CD4-positive, alpha-beta T cell treated with Interleukin-21 for 1 hour (primary cell): ENCODE measurements at regions not wholly inside any gene's neighbourhood (a gene's known extent, or its start where the extent isn't known, plus 50 kb on each side); places are given as distances from the start of the nearest gene placed in this dataset.

Source experiments
- DNase-seq: peaks from one replicate; pipeline ENCODE4 v3.0.0-alpha.2; 2020

DNA sequence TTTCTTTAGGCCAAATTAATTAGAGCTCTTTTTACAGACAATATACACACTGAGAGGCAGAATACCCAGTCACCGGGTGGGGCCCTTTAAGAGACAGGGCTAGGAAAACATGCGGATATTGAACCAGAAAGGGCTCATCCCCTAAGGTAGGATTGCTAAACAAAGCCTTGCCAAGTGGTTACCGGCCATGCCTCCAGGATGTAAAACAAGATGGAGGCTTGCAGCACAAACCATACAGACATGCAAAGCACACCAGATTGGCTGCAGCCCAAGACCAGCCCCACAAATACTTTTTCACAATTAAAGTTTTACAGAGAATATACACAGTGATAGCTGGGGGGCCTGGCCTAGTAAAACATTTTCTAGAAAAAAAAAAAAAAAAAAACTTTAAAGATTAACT, 210.0 kb downstream of the KLHL4 start:
- no peak for DNase-seq

DNA sequence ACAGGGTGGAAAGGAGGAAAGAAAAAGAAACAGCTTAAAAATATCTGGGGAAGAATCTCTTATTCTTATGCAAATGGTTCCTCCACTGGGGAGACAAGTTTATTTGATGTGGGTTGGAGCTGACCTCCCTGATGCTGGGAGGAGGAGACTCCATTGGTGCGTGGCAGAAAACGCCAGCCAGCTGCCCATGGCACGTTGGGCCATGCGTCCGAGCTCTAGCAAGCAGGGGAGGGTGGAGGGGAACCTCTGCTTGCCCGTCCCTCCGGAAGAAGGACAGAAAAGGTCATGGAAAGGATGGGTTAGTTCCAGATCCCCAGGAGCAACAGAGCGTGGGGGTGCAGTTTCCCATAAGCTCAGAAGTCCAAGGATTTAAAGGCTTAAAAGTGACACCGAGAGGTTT, 210.4 kb downstream of the KLHL4 start:
- DNase-seq, result no peak

DNA sequence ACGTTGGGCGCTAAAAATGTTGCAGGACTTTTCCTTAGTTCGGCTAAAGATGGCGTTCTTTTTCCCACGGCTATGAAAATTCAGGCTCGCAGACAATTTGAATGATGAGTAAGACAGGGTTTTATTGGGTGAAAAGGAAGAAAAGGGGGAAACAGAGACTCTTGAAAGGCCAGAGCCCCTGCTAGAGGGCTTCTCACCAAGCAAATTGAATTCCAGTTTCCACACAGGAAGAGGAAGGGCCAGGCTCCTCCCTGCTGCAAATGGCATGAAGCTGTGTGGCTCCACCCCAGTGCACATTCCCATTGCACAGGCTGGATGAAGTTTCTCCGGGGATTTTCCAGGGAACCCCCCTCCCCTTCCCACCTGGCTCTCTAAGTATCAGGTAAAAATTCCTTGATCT, 210.9 kb downstream of the KLHL4 start:
- DNase-seq, result no peak

DNA sequence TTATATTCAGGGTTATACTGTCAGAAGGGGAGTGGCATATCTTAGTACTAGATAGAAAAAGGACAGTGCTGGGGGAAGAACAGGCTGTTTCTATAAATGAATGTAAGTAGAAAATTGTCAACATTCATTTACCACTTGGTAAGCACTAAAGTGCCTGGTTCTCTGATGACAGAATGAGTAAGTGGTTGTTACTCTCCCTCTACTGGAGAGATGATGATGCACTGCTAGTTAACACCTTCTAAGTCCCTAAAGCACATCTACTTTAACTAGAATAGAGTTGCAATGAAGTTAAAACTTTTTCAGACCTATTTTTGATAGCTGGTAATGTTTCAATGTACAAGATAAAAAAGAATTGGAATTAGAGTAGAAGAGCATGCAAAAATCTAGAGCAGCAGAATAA, 214.5 kb downstream of the KLHL4 start:
- no peak for DNase-seq

DNA sequence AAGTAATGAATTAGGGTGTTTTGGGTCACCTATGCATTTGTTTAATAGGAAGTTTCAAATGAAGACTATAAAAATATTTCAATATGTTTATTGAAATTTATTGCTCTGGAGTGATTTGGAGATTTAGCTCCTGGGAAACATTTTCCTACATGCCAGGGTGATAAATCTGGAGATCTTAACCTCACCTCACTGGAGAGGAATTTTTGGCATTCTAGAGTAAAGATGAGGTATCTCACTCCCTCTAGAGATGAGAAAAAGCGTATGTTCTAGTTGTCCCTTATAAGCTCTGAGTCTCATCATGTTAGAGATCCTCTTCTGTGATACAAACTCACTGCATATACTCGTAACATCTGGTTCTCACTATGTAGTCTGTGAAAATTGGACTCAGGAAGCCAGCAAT, 219.0 kb downstream of the KLHL4 start:
- no peak for DNase-seq

DNA sequence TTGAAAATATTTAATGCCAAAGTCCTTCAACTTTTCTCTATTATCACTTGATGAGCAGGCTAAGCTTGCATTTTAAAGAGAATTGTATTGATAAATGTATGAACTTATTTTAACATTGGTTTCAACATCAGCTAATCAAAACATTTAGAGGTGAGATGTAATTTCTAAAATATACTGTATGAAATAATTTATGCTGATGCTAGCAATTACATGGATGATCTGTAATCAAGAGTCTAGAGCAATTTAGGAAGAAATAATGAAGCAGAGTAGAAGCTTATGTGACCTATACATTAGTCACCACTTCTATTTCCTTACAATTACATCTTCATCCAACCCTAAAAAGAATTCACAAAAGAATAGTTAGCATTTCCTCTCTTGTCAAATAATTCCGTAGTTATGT, 226.8 kb downstream of the KLHL4 start:
- no peak for DNase-seq

DNA sequence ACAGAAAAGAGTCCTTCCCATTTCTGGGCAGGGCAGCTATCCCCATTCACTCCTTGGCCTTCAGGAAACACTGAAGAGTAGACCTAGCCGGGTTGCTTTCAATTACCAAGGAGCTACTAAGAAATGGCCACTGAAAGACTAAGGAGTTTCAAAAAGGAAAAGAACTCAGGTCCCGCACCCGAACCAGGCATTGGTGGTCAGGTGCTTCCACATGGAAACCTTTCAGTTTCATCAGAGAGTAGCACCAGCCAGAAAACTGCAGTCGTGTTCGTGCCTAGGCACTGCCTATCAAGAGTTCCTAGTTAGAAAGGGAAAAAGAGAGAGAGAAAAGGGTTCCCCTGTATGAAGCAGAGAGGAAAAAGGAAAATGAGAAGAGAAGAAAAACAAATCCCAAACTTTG, 237.9 kb downstream of the KLHL4 start:
- DNase-seq, result no peak

DNA sequence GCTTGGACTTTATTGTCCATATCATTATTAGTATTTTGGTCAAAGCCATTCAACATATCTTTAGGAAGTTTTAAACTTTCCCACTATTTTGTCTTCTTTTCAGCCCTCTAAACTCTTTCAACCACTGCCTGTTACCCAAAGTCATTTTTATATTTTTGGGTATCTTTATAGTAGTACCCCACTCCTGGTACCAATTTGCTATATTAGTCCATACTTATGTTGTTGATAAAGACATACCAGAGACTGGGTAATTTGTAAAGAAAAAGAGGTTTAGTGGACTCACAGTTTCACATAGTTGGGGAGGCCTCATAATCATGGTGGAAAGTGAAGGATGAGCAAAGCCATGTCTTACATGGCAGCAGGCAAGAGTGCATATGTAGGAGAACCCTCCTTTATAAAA, 271.4 kb downstream of the KLHL4 start:
- no peak for DNase-seq

DNA sequence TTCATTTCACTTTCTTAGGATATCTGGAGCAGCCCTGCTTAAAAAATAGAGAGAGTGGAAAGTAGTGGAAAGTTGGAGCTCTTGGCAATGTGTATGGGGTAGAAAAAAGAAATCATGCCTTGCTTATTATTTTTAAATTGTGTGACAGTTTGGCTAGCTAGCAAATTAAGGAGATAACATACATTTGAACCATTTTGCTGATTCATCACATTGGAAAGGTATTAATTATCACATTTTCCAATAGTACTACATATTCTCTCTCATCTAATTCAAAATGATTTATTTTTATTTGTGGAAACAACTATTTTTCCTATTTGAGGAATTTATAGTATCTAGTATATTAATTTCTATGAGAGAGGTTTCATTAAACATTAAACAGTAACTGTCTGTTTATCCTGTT, 280.4 kb downstream of the KLHL4 start:
- no peak for DNase-seq

DNA sequence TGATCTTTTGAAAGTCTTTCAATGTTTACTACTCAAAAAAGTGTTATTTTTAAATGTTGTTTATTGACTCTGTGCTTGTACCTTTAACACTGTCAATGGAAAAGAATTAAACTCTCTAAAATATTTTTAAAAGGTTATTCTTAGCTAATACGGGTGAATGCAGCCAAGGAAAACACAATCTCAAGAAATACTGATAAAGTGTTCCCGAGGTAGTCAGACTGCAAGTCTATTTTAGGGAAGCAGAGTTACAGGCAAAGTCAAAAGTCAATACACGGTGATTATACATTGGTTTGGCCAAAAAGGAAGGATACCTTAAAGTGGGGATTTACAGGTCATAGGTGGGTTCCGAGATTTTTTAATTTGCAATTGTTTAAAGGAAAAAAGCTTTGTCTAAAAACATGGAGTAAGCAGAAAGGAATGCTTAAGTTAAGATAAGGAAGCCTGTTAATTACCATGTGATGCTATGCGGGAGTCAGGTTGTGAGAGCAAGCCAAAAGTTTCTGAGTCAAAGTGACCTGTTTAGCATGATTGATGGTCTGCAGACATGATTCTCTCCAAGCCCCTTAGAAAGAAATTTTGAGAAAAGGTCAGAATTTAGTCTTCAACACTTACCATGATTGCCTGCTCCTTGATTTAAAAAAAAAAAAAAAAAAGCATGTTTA, 288.4 kb downstream of the KLHL4 start:
- DNase-seq, result no peak

DNA sequence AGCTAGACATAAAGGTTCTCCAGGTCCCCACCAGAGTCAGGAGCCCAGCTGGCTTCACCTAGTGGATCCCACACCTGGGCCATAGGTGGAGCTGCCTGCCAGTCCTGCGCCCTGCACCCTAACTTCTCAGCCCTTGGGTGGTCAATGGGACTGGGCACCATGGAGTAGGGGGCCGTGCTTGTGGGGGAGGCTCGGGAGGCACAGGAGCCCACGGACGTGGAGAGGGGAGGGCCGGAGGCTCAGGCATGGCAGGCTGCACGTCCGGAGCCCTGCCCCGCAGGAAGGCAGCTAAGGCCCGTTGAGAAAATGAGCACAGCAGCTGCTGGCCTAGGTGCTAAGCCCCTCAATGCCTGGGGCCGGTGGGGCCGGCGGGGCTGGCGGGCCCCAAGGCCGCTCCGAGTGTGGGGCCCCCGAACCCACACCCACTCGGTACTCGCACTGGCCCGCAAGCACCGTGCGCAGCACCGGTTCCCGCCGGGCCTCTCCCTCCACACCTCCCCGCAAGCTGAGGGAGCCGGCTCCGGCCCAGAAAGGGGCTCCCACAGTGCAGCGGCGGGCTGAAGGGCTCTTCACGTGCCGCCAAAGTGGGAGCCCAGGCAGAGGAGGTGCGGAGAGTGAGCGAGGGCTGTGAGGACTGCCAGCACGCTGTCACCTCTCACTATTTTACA, 291.1 kb downstream of the KLHL4 start:
- DNase-seq, result no peak

DNA sequence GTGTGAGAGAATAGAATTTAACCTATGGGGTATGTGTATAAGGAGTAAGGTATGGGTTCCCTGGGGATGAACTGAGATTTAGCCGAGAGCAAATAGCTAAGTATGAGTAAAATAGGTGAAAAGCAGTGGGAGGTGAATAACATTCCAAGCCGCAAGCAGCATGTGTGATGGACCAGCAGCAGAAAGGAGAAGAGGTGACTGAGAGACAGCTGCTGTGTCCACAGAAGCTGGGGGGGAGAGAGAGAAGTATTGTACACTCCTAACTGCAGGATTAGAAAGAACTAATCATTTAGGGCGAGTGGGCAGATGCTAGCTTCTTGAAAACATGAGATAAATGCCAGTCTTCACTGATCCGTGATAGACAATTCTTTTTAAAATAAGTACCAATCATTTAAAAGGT, 296.0 kb downstream of the KLHL4 start:
- no peak for DNase-seq

DNA sequence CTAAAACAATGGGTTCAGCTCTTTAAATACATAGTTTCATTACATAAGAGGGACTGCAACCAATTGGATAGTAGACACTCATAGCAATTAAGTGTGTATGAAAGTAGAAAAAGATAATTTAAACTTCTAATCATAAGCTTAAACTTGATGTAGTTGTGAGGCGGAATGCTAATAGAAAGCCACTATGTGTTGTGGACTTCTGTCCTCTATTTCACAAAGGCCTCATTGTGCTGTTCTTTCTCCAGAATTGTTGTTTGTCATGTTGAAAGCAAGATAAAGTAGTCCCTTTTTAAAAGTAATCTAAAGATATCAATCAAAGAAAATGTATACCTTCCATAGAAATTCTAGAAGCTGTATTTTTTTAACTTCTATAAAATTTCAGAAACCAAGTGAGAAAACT, 329.4 kb downstream of the KLHL4 start:
- no peak for DNase-seq

DNA sequence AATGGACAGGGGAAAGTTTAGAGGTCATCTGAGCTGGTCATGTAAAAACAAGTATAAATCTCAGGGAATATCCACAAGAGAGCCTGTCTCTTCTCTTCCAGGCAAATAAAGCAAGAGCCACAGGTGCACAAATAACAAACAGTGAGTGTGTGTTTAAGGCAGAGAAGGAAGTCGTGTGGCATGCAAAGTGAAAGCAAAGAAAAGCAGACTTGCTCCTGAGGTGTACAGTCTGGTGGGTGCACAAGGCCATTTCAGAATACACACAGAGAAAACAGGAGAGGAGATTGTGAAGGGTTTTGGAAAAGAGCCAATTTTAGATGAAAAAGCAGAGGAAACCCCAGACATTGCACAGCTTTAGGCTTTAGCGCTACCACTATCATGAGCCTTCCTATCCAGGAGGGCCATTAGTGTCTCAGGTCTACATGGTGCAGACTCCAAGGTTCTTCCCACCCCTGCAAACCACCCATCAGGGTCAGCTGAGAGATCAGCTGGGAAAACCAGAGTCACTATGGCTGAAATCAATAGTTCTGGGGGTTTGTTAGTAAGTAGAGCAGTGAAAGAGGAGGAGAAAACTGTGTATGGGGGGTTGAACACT, 355.8 kb downstream of the KLHL4 start:
- DNase-seq, result no peak

DNA sequence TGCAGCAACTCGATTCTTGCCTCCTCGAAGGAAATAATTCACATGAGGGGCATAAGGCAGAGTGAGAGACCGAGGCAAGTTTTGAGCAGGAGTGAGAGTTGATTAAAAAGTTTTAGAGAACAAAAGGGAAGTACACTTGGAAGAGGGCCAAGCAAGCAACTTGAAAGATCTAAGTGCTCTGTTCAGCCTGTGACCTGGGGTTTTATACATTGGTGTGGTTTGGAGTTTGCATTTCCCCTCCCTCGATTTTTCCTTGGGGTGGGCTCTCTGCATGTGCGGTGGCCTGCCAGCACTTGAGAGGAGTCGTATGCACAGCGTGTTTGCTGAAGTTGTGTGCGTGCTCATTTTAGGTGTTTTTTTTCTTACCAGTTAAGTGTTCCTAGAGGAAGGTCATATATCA, 356.4 kb downstream of the KLHL4 start:
- no peak for DNase-seq

DNA sequence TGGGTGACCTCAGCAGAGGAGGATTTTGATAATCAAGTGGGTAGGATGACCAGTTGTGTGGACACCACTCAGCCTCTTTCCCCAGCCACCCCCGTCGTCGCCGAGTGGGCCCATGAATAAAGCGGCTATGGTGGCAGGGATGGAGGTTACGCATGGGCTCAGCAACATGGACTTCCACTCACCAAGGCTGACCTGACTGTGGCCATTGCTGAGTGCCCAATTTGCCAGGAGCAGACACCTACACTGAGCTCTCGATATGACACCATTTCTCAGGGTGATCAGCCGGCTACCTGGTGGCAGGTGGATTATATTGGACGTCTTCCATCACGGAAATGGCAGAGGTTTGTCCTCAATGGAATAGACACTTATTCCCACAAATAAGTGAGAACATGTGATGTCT, 361.3 kb downstream of the KLHL4 start:
- DNase-seq, result no peak

DNA sequence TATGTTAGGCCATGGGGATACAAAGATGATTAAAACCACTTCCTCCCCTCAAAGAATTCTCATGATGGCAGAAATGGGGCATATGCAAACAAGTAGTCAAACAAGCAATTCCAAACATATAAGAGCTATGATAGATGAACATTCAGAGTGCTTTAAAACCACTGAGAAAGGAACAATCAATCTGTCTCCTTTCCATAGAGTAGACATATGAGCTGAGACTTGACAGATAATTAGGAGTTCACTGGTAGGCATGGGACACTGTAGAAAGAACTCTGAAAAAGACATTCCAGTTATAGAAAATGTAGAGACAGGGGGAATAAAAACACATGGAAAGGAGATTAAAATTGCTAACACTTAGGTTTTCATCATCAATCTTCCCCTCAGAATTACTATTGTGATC, 372.8 kb downstream of the KLHL4 start:
- no peak for DNase-seq

DNA sequence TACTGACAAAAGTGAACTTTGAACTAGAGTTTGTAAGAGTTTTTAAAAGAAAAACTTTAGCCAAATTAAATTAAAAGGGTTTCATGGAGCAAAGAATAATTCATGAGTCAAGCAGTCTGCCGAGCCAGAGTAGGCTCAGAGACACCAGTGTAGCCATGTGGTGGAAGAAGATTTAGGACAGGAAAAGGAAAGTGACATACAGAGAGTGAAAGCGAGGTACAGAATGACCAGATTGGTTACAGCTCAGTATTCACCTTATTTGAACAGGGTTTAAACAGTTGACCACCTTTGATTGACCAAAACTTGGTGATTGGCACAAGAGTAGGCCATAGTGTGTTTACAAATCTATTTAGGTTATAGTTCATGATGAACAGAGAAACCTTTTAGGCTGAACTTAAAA, 377.8 kb downstream of the KLHL4 start:
- no peak for DNase-seq

DNA sequence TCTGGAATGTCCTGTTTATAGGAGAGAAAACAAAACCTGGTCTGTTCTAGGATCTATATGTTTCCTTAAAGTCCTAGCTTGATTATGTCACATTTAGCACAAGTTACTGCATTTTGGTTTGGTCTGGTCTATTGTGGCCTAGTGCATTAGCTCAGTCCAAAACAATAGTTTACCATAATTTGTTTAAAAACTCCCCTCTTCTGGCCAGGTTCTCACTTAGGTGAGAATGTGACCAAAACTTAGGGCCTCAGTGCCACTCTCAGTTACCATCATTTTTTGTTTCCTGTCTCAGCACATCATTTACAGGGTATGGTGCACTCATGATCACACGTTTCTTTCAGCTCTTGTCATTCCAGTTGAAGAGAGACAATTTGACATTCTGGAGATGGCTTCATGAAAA, 378.5 kb downstream of the KLHL4 start:
- DNase-seq, result no peak

DNA sequence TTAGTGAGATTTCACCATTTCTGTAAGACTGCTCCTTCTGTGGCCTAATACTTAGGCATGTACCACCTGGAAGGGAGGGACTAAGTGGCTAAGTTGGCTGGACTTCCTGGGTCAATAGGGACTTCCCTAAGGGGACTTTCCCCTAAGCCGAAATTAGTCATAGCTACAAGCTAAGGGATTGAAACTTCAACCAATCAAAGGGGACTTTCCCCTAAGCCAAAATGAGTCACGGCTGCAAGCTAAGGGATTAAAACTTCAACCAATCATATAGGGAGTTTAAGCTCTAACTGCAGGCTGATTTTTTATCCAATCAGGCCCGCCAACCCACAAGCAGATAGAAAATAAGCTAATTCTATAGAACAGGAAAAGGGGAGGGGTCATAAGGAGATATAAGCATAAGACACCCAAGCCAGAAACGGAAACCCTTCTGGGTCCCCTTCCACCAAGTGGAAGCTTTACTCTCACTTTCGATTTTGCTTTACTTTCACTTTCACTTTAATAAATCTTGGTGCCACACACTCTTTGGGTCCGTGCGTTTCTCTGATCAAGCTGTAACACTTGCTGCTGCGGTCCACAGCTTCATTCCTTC, 382.8 kb downstream of the KLHL4 start:
- DNase-seq, result peak; percentile 50

DNA sequence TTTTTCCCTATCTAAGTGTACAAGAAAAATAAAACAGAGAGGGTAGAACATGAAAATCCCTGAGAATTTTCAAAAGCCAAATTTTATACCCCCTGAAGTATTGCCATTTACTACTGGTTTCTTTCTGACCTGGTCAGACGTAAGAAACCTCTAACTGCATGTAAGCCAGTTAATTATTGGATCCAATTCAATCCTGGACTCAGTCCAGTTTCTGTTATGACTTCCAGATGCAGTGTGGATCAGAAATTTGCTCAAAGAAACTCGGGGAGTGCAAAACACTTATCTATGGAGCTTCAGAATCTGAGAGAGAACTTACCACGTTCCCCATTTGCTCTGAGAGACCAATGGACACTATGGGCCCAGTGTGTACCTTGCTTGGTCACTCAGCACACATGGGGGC, 383.5 kb downstream of the KLHL4 start:
- DNase-seq, result no peak

DNA sequence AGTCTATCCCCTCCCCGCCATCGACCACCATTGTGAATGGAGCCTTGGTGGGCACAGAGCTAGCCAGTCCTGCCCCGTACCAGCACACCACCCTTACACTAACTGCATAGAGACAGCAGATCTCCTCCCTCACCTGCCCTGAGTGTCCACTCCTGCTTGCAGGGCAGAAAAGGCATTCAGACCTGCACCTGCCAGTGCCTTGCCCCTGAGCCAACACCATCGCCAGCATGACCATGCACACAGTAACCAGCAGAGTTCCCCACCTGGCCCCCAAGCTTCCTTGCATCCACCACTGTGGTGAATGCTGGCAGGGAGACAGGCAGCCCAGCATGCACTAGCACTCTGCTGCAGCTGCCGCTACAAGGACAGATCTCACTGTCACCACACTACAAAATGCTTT, 397.1 kb downstream of the KLHL4 start:
- DNase-seq, result no peak

DNA sequence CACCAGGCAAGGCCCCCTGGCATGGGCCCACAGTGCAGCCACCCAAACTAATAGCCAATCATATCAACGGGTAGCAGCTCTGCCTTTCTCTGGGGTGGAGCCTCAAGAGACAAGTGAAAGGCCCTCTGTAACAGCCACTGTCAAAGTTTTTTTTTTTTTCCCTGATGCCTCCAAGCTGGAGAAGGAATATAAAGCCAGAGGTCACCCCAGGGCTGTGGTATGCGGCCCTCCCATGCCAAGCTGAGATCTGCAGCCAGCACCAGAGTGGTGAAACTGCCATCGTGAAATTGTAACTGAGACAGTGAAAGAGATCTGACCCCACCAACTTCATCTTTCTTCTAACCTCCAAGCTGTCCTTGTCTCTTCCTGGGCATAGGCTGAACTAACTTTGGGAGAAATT, 407.0 kb downstream of the KLHL4 start:
- no peak for DNase-seq

DNA sequence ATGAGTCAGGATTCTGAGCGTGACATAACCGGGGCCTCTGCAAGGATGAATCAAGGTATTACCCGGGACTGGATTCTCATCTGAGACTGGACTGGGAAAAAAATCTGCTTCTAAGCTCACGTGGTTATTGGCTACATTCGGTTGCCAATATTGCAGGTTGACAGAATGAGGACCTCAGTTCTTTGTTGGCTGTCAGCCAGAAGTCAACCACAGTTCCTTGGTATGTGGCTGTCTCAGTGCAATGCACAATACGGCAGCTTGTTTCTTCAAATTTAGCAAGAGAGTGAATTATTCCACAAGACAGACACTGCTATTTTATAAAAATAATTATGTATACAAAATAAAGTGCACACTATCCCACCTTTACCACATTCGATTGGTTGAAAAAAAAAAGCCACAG, 424.2 kb downstream of the KLHL4 start:
- DNase-seq, result no peak

DNA sequence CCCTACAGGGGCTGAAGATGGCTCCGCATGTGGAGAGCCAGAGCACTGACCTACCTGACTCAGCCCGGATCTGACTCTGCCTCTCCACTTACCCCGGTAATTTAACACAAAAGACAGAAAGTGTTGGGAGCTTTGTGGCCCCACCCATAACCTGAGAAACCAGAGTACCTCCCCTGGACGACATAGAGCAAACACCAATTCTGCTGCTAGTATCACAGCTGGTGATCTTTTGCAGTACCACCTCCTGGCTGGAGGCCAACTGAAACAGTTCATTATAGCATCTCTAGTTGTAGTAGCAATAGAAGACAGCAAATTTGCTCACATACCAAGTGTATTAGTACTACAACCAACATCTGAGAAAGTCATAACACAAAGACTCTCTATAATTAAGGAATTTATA, 443.9 kb downstream of the KLHL4 start:
- DNase-seq, result no peak
